ENCODE measurements at regions not wholly inside any gene's neighbourhood (a gene's known extent, or its start where the extent isn't known, plus 50 kb on each side); places are given as distances from the start of the nearest gene placed in this dataset.

GRCh38 chr13:99878921-99879610 is 92.5 kb downstream of the ZIC5 start:
- no peak for TF ChIP-seq CTCF (IDR thresholded peaks at IDR 0.05)
- TF ChIP-seq POLR2A (IDR thresholded peaks at IDR 0.05) = no peak
